ENCODE measurements at regions not wholly inside any gene's neighbourhood (a gene's known extent, or its start where the extent isn't known, plus 50 kb on each side); places are given as distances from the start of the nearest gene placed in this dataset.

DNA sequence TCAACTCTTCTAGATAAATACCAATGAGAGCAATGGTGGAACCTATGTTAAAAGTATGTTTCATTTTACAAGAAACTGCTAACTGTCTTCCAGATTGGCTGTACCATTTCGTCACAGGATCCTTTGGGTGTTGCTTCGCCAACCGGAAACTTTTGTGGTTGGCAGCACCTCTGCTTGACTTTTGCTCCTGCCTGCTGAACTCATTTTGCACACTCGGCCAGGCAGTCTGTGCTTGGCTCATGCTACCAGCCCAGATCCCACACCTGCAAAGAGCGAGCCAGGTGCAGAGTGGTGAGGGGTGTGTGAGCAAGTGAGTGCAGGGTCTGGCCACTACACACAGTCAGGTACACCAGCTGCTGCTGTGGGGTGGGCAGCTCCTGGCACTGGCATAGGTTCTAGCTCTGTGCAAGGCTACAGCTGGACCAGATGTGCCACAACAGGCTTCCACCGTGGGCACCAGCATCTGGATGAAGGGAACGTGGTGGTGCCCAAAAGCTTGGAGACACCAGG is 422.3 kb downstream of the PRR16 start:
- TF ChIP-seq POLR2A (IDR thresholded peaks at IDR 0.05; ENCODE audit: borderline replicate concordance, extremely low read depth, insufficient read depth, insufficient read length), result no peak
- TF ChIP-seq, protein P1, sequence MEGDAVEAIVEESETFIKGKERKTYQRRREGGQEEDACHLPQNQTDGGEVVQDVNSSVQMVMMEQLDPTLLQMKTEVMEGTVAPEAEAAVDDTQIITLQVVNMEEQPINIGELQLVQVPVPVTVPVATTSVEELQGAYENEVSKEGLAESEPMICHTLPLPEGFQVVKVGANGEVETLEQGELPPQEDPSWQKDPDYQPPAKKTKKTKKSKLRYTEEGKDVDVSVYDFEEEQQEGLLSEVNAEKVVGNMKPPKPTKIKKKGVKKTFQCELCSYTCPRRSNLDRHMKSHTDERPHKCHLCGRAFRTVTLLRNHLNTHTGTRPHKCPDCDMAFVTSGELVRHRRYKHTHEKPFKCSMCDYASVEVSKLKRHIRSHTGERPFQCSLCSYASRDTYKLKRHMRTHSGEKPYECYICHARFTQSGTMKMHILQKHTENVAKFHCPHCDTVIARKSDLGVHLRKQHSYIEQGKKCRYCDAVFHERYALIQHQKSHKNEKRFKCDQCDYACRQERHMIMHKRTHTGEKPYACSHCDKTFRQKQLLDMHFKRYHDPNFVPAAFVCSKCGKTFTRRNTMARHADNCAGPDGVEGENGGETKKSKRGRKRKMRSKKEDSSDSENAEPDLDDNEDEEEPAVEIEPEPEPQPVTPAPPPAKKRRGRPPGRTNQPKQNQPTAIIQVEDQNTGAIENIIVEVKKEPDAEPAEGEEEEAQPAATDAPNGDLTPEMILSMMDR (IDR thresholded peaks at IDR 0.05 in 2 of 3, conservative IDR thresholded peaks at IDR 0.05 in 1 of 3; ENCODE audit: borderline replicate concordance in 1 of 3, insufficient read depth in 1 of 3, low read depth in 2 of 3, low read length in 2 of 3), result no peak
- TF ChIP-seq POLR2AphosphoS5 (IDR thresholded peaks at IDR 0.05; ENCODE audit: low read depth, low read length), result no peak
- no peak for TF ChIP-seq ZFX (IDR thresholded peaks at IDR 0.05)
- TF ChIP-seq EZH2phosphoT487 (IDR thresholded peaks at IDR 0.05; ENCODE audit: borderline replicate concordance), result no peak
- TF ChIP-seq ZNF274 (IDR thresholded peaks at IDR 0.05; ENCODE audit: low read depth, low read length), result no peak
- TF ChIP-seq, protein P2, sequence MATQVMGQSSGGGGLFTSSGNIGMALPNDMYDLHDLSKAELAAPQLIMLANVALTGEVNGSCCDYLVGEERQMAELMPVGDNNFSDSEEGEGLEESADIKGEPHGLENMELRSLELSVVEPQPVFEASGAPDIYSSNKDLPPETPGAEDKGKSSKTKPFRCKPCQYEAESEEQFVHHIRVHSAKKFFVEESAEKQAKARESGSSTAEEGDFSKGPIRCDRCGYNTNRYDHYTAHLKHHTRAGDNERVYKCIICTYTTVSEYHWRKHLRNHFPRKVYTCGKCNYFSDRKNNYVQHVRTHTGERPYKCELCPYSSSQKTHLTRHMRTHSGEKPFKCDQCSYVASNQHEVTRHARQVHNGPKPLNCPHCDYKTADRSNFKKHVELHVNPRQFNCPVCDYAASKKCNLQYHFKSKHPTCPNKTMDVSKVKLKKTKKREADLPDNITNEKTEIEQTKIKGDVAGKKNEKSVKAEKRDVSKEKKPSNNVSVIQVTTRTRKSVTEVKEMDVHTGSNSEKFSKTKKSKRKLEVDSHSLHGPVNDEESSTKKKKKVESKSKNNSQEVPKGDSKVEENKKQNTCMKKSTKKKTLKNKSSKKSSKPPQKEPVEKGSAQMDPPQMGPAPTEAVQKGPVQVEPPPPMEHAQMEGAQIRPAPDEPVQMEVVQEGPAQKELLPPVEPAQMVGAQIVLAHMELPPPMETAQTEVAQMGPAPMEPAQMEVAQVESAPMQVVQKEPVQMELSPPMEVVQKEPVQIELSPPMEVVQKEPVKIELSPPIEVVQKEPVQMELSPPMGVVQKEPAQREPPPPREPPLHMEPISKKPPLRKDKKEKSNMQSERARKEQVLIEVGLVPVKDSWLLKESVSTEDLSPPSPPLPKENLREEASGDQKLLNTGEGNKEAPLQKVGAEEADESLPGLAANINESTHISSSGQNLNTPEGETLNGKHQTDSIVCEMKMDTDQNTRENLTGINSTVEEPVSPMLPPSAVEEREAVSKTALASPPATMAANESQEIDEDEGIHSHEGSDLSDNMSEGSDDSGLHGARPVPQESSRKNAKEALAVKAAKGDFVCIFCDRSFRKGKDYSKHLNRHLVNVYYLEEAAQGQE (IDR thresholded peaks at IDR 0.05; ENCODE audit: low read depth), result no peak
- TF ChIP-seq CEBPB (IDR thresholded peaks at IDR 0.05; ENCODE audit: low read depth), result no peak

Data from HCT116 (cell line).